Esophagus muscularis mucosa (tissue), 4 donors: ENCODE measurements at regions not wholly inside any gene's neighbourhood (a gene's known extent, or its start where the extent isn't known, plus 50 kb on each side); places are given as distances from the start of the nearest gene placed in this dataset.

Source experiments
- DNase-seq: peaks from one replicate; pipeline ENCODE4 v3.0.0-alpha.2; 2017; ENCODE audit errors: extremely low spot score
- H3K27ac ChIP-seq, 4 donors: fragments of 200-600 bp; sonication (generic); replicated peaks in 1 of 4; 1 replicate in 3 of 4; 2 replicates in 1 of 4; pipeline ENCODE4 v1.5.1; 2016 to 2019; ENCODE audit warnings: mild to moderate bottlenecking in 1 of 4
- H3K27me3 ChIP-seq, 4 donors: fragments of 200-600 bp; sonication (generic); one replicate each; pipeline versions ENCODE4 v1.5.1 to v1.6.0; 2016 to 2019
- H3K36me3 ChIP-seq, 4 donors: fragments of 200-600 bp; sonication (generic); one replicate each; pipeline ENCODE4 v1.5.1; 2016 to 2019
- H3K4me1 ChIP-seq, 4 donors: fragments of 200-600 bp; sonication (generic); one replicate each; pipeline ENCODE4 v1.5.1; 2016 to 2019
- H3K4me3 ChIP-seq, 4 donors: fragments of 200-600 bp; sonication (generic); 1 replicate in 2 of 4; 2 replicates in 2 of 4; pipeline ENCODE4 v1.5.1; 2016 to 2019; ENCODE audit warnings: mild to moderate bottlenecking in 4 of 4, moderate library complexity in 1 of 4
- H3K9me3 ChIP-seq, 4 donors: fragments of 200-600 bp; sonication (generic); 1 replicate in 3 of 4; 2 replicates in 1 of 4; pipeline ENCODE4 v1.5.1; 2016 to 2019
- EP300 ChIP-seq: sonication (generic); formaldehyde crosslinking; IDR thresholded peaks from one replicate; pipeline ENCODE4 v1.6.1; 2017; ENCODE audit warnings: antibody characterized with exemption
- POLR2A ChIP-seq: fragments of 450-650 bp; IDR thresholded peaks from one replicate; pipeline ENCODE4 v1.6.1; 2017; ENCODE audit warnings: antibody characterized with exemption, moderate library complexity, mild to moderate bottlenecking, low read depth
- POLR2AphosphoS5 ChIP-seq, 2 donors: sonication (generic); formaldehyde crosslinking; IDR thresholded peaks; one replicate each; pipeline ENCODE4 v1.6.1; 2017; ENCODE audit warnings: antibody characterized with exemption in 2 of 2
- WGBS: methylation state at CpG from one replicate; pipeline ENCODE4 v1.1.5; 2018; 5-methylcytosine and 5-hydroxymethylcytosine counted together
- intact Hi-C: fragments of 100-400 bp; cut with DNase I; formaldehyde crosslinking; loops from one replicate; pipeline ENCODE4 v1.15.1; 2023
- TF ChIP-seq, protein P1 (sequence below), 3 experiments: fragments of 200-600 bp in 2 of 3; fragments of 450-650 bp in 1 of 3; sonication (generic) in 2 of 3; IDR thresholded peaks; one replicate each; pipeline ENCODE4 v1.5.1; 2017 to 2019; ENCODE audit warnings: antibody characterized with exemption in 3 of 3, mild to moderate bottlenecking in 2 of 3, moderate library complexity in 1 of 3

DNA sequence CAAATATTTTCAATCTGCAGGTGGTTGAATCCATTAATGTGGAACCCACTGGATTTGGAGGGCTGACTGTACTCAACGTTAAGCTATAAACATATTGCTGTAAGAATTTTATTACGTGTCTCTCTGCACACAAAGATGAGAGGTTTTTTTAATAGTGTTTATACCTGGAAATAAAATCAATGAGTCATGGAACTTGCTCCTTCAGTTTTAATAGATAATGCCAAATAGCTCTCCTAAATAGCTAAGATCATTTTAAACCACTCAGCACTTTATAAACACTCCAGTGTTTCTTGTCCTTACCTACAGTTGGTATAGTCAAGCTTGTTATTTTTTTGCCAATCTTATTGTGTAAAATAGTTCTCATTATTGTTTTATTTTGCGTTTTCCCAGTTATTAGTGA, 455.6 kb upstream of the FZD8 start:
- Histone ChIP-seq H3K9me3 (peaks cover 0 to 4% (median 0%) of the 10 kb centered on the region in 4 donors), H3K27me3 (no peaks in the 10 kb centered on the region), H3K4me1 (no peaks in the 10 kb centered on the region), H3K4me3 (no peak overlapping the region), H3K27ac (no peak overlapping the region), H3K36me3 (no peaks in the 10 kb centered on the region)
- WGBS, result 75% methylated on average over 3 of the region's 3 CpGs
- intact Hi-C loops, result no loop called here
- DNase-seq, result no peak
- TF ChIP-seq POLR2A, result no peak

- Histone ChIP-seq H3K36me3 (no peaks in the 10 kb centered on the region), H3K4me3 (no peak overlapping the region), H3K27me3 (no peaks in the 10 kb centered on the region), H3K9me3 (peaks cover 0 to 4% (median 0%) of the 10 kb centered on the region in 4 donors), H3K4me1 (no peaks in the 10 kb centered on the region), H3K27ac (no peak overlapping the region)
- TF ChIP-seq, protein P1, sequence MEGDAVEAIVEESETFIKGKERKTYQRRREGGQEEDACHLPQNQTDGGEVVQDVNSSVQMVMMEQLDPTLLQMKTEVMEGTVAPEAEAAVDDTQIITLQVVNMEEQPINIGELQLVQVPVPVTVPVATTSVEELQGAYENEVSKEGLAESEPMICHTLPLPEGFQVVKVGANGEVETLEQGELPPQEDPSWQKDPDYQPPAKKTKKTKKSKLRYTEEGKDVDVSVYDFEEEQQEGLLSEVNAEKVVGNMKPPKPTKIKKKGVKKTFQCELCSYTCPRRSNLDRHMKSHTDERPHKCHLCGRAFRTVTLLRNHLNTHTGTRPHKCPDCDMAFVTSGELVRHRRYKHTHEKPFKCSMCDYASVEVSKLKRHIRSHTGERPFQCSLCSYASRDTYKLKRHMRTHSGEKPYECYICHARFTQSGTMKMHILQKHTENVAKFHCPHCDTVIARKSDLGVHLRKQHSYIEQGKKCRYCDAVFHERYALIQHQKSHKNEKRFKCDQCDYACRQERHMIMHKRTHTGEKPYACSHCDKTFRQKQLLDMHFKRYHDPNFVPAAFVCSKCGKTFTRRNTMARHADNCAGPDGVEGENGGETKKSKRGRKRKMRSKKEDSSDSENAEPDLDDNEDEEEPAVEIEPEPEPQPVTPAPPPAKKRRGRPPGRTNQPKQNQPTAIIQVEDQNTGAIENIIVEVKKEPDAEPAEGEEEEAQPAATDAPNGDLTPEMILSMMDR (IDR thresholded peaks at IDR 0.05), result no peak
- no peak for TF ChIP-seq POLR2AphosphoS5 (IDR thresholded peaks at IDR 0.05)
- no peak for TF ChIP-seq POLR2A
- no peak for TF ChIP-seq EP300
- intact Hi-C loops, result no loop called here
- WGBS, result 87% methylated on average over 2 of the region's 2 CpGs
- DNase-seq, result no peak
Observed at GRCh38 chr10:36096576-36096975, 454.5 kb upstream of the FZD8 start.

DNA sequence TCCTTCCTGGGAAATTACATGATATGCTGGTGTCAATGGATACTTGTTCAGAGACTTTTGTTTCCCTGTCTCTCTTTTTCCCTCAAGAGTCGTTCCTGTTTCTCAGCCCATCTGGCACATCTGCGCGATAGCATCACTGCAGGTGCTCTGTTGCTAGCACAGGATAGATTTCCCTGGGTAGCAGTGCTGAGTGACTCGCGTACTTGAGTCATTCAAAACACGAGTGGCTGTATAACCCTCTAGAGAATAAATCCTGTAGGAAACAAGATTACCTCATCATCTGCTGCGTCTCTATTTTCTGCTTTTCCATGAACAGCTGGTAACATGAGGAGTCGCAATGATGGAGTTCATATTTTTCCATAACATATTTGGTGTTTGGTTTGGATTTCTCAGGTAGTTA, 452.0 kb upstream of the FZD8 start:
- 73% methylated on average over 8 of the region's 8 CpGs for WGBS
- DNase-seq, result no peak
- Histone ChIP-seq H3K4me3 (no peak overlapping the region), H3K27ac (no peak overlapping the region), H3K4me1 (no peaks in the 10 kb centered on the region), H3K27me3 (no peaks in the 10 kb centered on the region), H3K36me3 (no peaks in the 10 kb centered on the region), H3K9me3 (peaks cover 0 to 4% (median 0%) of the 10 kb centered on the region in 4 donors)
- intact Hi-C loops, result no loop called here
- TF ChIP-seq, protein P1 (IDR thresholded peaks at IDR 0.05), result no peak
- no peak for TF ChIP-seq POLR2AphosphoS5 (IDR thresholded peaks at IDR 0.05)
- no peak for TF ChIP-seq EP300

GRCh38 chr10:36092116-36092515, 450.0 kb upstream of the FZD8 start:
- Histone ChIP-seq H3K27ac (no peak overlapping the region), H3K9me3 (no peaks in the 10 kb centered on the region), H3K4me3 (no peak overlapping the region), H3K4me1 (no peaks in the 10 kb centered on the region), H3K27me3 (no peaks in the 10 kb centered on the region), H3K36me3 (no peaks in the 10 kb centered on the region)
- intact Hi-C loops, result no loop called here
- 92% methylated on average over 7 of the region's 7 CpGs for WGBS
- no peak for DNase-seq
- TF ChIP-seq POLR2AphosphoS5 (IDR thresholded peaks at IDR 0.05), result no peak
- TF ChIP-seq, protein P1 (IDR thresholded peaks at IDR 0.05), result no peak
- no peak for TF ChIP-seq EP300
- TF ChIP-seq POLR2A, result no peak

DNA sequence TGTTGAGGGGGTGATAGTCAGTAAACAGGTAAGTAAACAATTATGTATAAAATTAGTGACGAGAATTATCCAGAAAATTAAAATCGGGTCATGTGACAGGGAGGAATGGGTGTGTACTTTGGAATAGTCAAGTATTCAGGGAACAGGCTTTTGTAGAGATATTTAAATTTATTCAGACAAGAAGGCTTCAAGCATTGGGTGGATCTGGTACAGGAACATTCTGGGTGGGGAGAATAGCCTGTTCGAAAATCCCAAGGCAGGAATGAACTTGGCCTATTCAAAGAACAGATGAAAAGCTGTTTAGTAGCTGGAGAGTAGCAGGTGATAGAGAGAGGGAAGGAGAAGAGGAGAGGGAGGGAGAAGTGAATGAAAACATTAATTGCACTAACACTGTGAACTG, 448.9 kb upstream of the FZD8 start:
- Histone ChIP-seq H3K4me1 (no peaks in the 10 kb centered on the region), H3K9me3 (no peaks in the 10 kb centered on the region), H3K36me3 (no peaks in the 10 kb centered on the region), H3K27ac (no peak overlapping the region), H3K4me3 (no peak overlapping the region), H3K27me3 (no peaks in the 10 kb centered on the region)
- no peak for TF ChIP-seq EP300
- TF ChIP-seq POLR2AphosphoS5 (IDR thresholded peaks at IDR 0.05), result no peak
- TF ChIP-seq POLR2A, result no peak
- TF ChIP-seq, protein P1 (IDR thresholded peaks at IDR 0.05), result no peak
- intact Hi-C loops, result no loop called here
- 94% methylated on average over 3 of the region's 3 CpGs for WGBS
- no peak for DNase-seq
